Ascending aorta (tissue), 2 donors: ENCODE measurements at regions not wholly inside any gene's neighbourhood (a gene's known extent, or its start where the extent isn't known, plus 50 kb on each side); places are given as distances from the start of the nearest gene placed in this dataset.

ENCODE experiments used
- DNase-seq, 2 donors: peaks; one replicate each; pipeline ENCODE4 v3.0.0-alpha.2; 2019; ENCODE audit warnings: low spot score in 2 of 2
- H3K27ac ChIP-seq, 2 donors: fragments of 200-600 bp; sonication (generic); one replicate each; pipeline ENCODE4 v1.5.1; 2016 to 2017; ENCODE audit warnings: mild to moderate bottlenecking in 1 of 2
- H3K27me3 ChIP-seq: fragments of 200-600 bp; sonication (generic); one replicate; pipeline ENCODE4 v1.5.1; 2017
- H3K36me3 ChIP-seq, 2 donors: fragments of 200-600 bp; sonication (generic); one replicate each; pipeline ENCODE4 v1.5.1; 2016
- H3K4me1 ChIP-seq, 2 donors: fragments of 200-600 bp; sonication (generic); one replicate each; pipeline ENCODE4 v1.5.1; 2016 to 2017; ENCODE audit warnings: mild to moderate bottlenecking in 1 of 2
- H3K4me3 ChIP-seq, 2 donors: fragments of 200-600 bp; sonication (generic); one replicate each; pipeline ENCODE4 v1.5.1; 2016 to 2017; ENCODE audit warnings: mild to moderate bottlenecking in 1 of 2
- H3K9me3 ChIP-seq, 2 donors: fragments of 200-600 bp; sonication (generic); one replicate each; pipeline ENCODE4 v1.5.1; 2016
- intact Hi-C: fragments of 100-400 bp; cut with DNase I; formaldehyde crosslinking; loops from one replicate; pipeline ENCODE4 v1.15.1; 2023
- TF ChIP-seq, protein P1 (sequence below), 3 experiments: fragments of 200-600 bp in 2 of 3; fragments of 450-650 bp in 1 of 3; sonication (generic) in 2 of 3; IDR thresholded peaks; one replicate each; pipeline ENCODE4 v1.5.1; 2016 to 2019; ENCODE audit warnings: antibody characterized with exemption in 3 of 3, mild to moderate bottlenecking in 1 of 3, moderate library complexity in 1 of 3

DNA sequence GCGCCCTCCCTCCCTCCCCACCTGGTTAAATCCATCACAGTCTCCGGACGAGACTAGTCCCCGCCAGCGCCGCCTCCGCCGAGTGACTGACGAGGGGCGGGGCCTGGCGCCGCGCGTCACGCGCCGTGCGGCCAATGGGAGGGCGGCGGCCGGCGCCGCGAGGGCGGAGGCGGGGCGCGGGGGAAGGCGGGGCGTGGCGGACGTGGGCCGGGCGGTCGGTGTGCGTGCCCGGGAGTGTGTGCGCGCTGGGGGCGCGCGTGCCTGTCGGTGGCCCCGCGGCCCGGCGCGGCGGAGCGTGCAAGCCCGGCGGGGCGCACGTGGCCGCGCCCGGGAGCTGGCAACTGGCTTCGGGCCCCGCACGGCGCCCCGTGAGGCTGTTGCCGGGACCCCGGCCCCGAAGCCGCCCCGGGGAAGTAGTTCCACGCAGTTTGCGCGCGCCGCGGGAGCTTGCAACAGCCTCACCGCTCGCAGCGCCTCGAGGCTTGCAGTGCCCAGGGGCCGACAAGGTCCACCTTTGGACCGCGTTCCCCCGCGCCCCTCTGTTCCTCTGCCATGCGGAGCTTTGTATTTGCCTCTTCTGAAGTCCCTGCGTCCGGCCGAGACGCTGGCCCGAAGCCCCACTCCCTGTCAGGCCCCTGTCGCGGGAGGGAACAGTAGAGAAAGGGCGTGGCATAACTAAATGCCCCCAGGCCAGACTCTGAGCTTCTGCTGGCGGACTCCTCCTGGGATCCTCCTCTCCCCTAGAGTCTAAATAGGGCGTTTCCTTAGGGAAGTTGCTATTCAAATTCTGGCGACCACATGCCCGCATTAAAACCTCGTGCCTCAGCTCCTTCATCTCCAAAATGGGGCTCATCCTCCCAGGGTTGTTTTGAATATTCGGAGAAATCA, 400.9 kb downstream of the SHQ1 start:
- peak overlapping the region; percentile 68 to 88 for H3K27ac ChIP-seq
- H3K27me3 ChIP-seq = no peaks in the 10 kb centered on the region
- H3K36me3 ChIP-seq = no peaks in the 10 kb centered on the region
- H3K4me3 ChIP-seq = peak overlapping the region; percentile 67 to 91
- intact Hi-C loops = loop anchor here (1.0 to 10.0 kb wide), 9 partner anchors 35 to 549 kb away; partner anchors contain the start of gene PPP4R2
- no peaks in the 10 kb centered on the region for H3K9me3 ChIP-seq
- peak; percentile 39 to 94 for DNase-seq
- peaks cover 0 to 13% of the 10 kb centered on the region in 2 donors for H3K4me1 ChIP-seq
- TF ChIP-seq, protein P1, sequence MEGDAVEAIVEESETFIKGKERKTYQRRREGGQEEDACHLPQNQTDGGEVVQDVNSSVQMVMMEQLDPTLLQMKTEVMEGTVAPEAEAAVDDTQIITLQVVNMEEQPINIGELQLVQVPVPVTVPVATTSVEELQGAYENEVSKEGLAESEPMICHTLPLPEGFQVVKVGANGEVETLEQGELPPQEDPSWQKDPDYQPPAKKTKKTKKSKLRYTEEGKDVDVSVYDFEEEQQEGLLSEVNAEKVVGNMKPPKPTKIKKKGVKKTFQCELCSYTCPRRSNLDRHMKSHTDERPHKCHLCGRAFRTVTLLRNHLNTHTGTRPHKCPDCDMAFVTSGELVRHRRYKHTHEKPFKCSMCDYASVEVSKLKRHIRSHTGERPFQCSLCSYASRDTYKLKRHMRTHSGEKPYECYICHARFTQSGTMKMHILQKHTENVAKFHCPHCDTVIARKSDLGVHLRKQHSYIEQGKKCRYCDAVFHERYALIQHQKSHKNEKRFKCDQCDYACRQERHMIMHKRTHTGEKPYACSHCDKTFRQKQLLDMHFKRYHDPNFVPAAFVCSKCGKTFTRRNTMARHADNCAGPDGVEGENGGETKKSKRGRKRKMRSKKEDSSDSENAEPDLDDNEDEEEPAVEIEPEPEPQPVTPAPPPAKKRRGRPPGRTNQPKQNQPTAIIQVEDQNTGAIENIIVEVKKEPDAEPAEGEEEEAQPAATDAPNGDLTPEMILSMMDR (IDR thresholded peaks at IDR 0.05) = no peak

DNA sequence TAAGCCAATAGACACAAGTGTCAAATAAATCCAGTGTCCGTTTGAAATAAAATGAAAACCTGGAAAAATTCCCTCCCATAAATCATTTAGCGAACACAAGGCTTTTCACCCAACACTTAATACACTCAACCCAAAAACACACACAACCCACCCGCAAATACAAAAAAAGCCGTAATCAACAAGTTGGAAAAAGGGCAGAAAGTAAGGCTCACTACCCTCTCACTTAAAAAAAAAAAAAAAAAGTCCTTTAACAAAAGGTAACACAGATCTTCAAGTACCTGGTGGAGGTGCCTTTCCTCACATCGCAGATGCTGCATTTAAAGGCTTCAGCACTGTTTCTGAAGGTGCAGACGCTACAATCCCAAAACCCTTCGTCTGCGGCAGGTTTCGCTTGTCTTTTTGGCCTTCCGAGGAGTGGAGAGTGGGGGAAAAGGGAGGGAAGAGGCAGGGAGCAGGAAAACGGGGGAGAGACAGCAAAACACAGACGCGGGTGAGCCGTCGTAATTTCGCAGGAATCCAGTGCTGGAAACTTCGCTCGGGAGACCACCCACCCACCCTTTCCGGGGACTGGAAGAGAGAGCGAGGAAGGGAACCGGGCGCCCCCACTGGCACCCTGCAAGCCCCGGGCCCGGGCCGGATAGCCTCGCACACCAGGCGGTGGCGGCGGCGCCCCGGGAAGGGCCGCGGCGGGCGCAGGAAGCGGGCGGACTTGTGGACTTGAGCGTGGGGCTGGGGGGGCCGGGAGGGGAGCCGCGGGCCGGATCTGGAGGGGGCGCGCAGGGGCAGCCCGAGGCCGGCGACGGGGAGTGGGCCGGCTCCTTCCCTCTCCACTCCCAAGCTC, 401.8 kb downstream of the SHQ1 start, which contains the start of gene RYBP:
RYBP (minus strand) TSS at position 404 of the 841 bp plus-strand sequence.
- Histone ChIP-seq H3K4me1 (peaks cover 0 to 14% of the 10 kb centered on the region in 2 donors), H3K27ac (peak within 1 kb of the TSS; percentile 68 to 88), H3K36me3 (no peaks in the 10 kb centered on the region), H3K9me3 (no peaks in the 10 kb centered on the region), H3K4me3 (peak within 1 kb of the TSS; percentile 67 to 91), H3K27me3 (no peaks in the 10 kb centered on the region)
- intact Hi-C loops = loop anchor here (1.0 to 10.0 kb wide), 9 partner anchors 36 to 550 kb away; partner anchors contain the start of gene PPP4R2
- TF ChIP-seq, protein P1 (IDR thresholded peaks at IDR 0.05) = peak in 1 of 3 experiments; percentile 7
- no peak for DNase-seq

DNA sequence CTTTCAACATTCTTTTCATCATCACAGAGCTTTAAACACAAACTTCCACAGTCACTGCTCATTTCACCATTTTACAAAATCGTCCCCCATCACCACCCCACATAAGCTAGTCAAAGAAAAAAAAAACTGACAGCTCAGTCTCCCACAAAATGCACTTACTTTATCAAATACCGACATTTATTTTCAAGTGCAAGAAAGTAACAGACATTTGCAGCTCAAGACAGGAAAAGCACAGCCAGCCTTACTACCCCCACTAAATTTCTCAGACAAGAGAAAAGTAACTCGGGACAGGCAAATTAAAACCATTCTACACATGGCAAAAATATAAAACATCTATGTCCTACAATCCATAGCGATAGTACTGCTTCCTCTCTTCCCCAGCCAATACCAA, 402.4 kb downstream of the SHQ1 start:
- Histone ChIP-seq H3K27me3 (no peaks in the 10 kb centered on the region), H3K4me1 (peaks cover 0 to 17% of the 10 kb centered on the region in 2 donors), H3K4me3 (peak overlapping the region; percentile 67 to 91), H3K27ac (no peak overlapping the region), H3K36me3 (no peaks in the 10 kb centered on the region), H3K9me3 (no peaks in the 10 kb centered on the region)
- TF ChIP-seq, protein P1 (IDR thresholded peaks at IDR 0.05) = no peak
- intact Hi-C loops = loop anchor here (2.0 to 10.0 kb wide), 8 partner anchors 97 to 491 kb away; no protein-coding TSS in a partner anchor
- no peak for DNase-seq

DNA sequence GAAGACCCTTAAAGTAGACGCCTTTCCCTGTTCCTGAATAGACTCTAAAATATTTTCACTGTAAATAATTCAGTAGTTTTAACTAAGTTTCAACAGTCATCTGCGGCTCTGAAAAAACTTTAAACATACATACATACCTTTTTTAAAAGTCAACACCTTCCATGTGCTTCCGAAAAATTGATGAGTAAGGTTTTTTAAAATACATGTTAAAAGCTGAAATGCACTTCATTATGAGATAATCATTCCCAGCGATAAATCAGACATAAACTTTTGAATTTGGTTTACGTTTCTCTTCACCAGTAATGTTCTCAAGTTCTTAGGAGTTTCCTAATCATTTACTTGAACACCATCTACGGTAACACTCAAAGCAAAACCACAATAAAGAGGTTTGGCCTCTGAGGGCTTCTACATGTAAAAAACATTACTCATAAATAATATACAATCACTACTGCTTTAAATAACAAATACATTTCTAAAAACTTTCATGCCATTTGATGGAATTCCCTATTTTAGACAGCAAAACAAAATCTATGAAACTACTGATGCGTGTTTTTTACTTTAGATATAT, 403.5 kb downstream of the SHQ1 start:
- no peak for DNase-seq
- Histone ChIP-seq H3K4me3 (peak overlapping the region in 1 of 2 donors; percentile 91), H3K27ac (no peak overlapping the region), H3K27me3 (no peaks in the 10 kb centered on the region), H3K36me3 (no peaks in the 10 kb centered on the region), H3K4me1 (peaks cover 0 to 17% of the 10 kb centered on the region in 2 donors), H3K9me3 (no peaks in the 10 kb centered on the region)
- TF ChIP-seq, protein P1 (IDR thresholded peaks at IDR 0.05) = no peak
- intact Hi-C loops = loop anchor here (2.0 to 10.0 kb wide), 6 partner anchors 108 to 490 kb away; no protein-coding TSS in a partner anchor

DNA sequence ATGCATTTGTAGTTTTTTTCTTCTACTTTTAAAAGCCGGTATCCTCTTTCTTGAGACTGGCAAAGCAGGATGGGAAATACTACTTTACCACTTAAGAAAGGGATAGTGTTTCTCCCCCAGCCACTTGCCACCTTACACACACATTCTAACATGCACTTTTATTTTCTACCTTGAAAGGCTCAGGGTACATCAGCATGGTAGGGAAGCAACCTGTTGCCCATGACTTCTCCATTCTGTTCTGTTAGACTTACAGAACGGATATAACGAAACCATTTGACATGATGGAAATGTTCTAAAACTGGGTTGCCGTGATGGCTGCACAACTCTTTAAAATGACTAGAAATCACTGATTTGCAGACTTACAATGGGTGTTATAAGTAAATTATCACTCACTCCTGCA, 405.5 kb downstream of the SHQ1 start:
- Histone ChIP-seq H3K27me3 (no peaks in the 10 kb centered on the region), H3K4me3 (no peak overlapping the region), H3K27ac (no peak overlapping the region), H3K9me3 (no peaks in the 10 kb centered on the region), H3K4me1 (peaks cover 0 to 17% of the 10 kb centered on the region in 2 donors), H3K36me3 (no peaks in the 10 kb centered on the region)
- no peak for DNase-seq
- TF ChIP-seq, protein P1 (IDR thresholded peaks at IDR 0.05) = no peak
- intact Hi-C loops = loop anchor here (10.0 kb wide), 3 partner anchors 268 to 488 kb away; no protein-coding TSS in a partner anchor
